ENCODE measurements at regions not wholly inside any gene's neighbourhood (a gene's known extent, or its start where the extent isn't known, plus 50 kb on each side); places are given as distances from the start of the nearest gene placed in this dataset.

DNA sequence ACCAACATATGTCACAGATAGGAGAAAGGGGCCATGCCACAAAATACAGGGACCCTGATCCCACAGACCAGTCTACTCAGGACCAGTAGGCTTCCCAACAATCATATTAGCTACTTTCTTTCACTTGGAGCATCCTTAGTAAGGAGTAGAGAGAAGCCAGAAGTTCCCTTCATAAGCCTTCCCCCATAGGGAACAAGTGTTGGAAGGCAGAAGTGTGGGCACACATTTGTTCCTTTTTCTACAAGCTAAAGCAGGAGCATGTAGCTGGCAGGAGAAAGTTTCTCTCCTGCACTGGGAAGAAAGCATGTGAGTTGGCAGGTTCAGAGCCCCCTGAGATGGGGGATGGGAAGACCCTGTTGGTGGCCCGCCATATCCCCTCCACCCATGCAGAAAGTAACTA lies 165.4 kb downstream of the KCTD12 start:
- POLR2A ChIA-PET, result no interaction called here
- H3K4me1 ChIP-seq (ENCODE audit: control insufficient read depth, extremely low read depth, insufficient read depth, low read length), result peaks cover 30% of the 10 kb centered on the region
- dilution Hi-C loops (cut with MboI; ENCODE audit: extremely low pct_ligation_motif_present, low sequenced_read_pairs) (no loop called here), intact Hi-C loops (cut with micrococcal nuclease) (loop anchor here (5.0 to 10.0 kb wide), 2 partner anchors 76 to 166 kb away; no protein-coding TSS in a partner anchor)
- no peaks in the 10 kb centered on the region for H4K20me1 ChIP-seq (replicated peaks; ENCODE audit: control insufficient read depth, extremely low read depth, insufficient read depth, low read length)
- TF ChIP-seq FOS (IDR thresholded peaks at IDR 0.05; ENCODE audit: borderline replicate concordance, insufficient read depth, low read length), result no peak
- no peak for TF ChIP-seq MYC (IDR thresholded peaks at IDR 0.05; ENCODE audit: low read depth, low read length)
- TF ChIP-seq, protein P1, sequence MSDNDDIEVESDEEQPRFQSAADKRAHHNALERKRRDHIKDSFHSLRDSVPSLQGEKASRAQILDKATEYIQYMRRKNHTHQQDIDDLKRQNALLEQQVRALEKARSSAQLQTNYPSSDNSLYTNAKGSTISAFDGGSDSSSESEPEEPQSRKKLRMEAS (IDR thresholded peaks at IDR 0.05; ENCODE audit: insufficient read depth, insufficient read length), result no peak
- TF ChIP-seq EZH2 (IDR thresholded peaks at IDR 0.05; ENCODE audit: borderline replicate concordance, low read depth, low read length, severe bottlenecking), result no peak
- no peak for TF ChIP-seq POLR2A (IDR thresholded peaks at IDR 0.05; ENCODE audit: low read depth, low read length)
- CTCF ChIA-PET, result interaction anchor here (1.0 kb wide), 1 partner anchor 102 kb away, joined by 3 read pairs; no protein-coding TSS in a partner anchor
- H3K79me2 ChIP-seq (ENCODE audit: control insufficient read depth, insufficient read depth, low read length), result no peaks in the 10 kb centered on the region
- no peak overlapping the region for H3K9ac ChIP-seq (replicated peaks; ENCODE audit: extremely low read depth, insufficient read depth, low read length)
- H3K36me3 ChIP-seq (ENCODE audit: control insufficient read depth in 2 of 2, extremely low read depth in 1 of 2, insufficient read depth in 2 of 2, low read length in 2 of 2), result no peaks in the 10 kb centered on the region
- no peak overlapping the region for H3K27ac ChIP-seq (ENCODE audit: insufficient read depth, low read depth, low read length)
- H3K9me1 ChIP-seq (replicated peaks; ENCODE audit: control insufficient read depth, extremely low read depth, insufficient read depth, low read length), result no peaks in the 10 kb centered on the region
- no peaks in the 10 kb centered on the region for H3K9me3 ChIP-seq (replicated peaks; ENCODE audit: control insufficient read depth, insufficient read depth, low read length)
- no peak for FAIRE-seq
- DNase-seq (ENCODE audit: low read depth, low spot score), result no peak
- no peak overlapping the region for H3K4me2 ChIP-seq (ENCODE audit: insufficient read depth, low read length)
- no TSS peak for BruUV-seq (replicated peaks)
- no peak overlapping the region for H3K4me3 ChIP-seq (replicated peaks in 1 of 3; ENCODE audit: insufficient read depth in 1 of 3, low read depth in 1 of 3, low read length in 3 of 3)
- no peaks in the 10 kb centered on the region for H3K27me3 ChIP-seq (ENCODE audit: control insufficient read depth in 2 of 2, insufficient read depth in 2 of 2, low read length in 2 of 2)
- no peak overlapping the region for H2AFZ ChIP-seq (ENCODE audit: low read depth, low read length)

- POLR2A ChIA-PET, result no interaction called here
- H3K4me1 ChIP-seq (ENCODE audit: control insufficient read depth, extremely low read depth, insufficient read depth, low read length), result peaks cover 26% of the 10 kb centered on the region
- no peaks in the 10 kb centered on the region for H3K9me1 ChIP-seq (replicated peaks; ENCODE audit: control insufficient read depth, extremely low read depth, insufficient read depth, low read length)
- H3K36me3 ChIP-seq (ENCODE audit: control insufficient read depth in 2 of 2, extremely low read depth in 1 of 2, insufficient read depth in 2 of 2, low read length in 2 of 2), result no peaks in the 10 kb centered on the region
- CTCF ChIA-PET, result interaction anchor here (1.0 kb wide), 1 partner anchor 103 kb away, joined by 3 read pairs; no protein-coding TSS in a partner anchor
- no peaks in the 10 kb centered on the region for H3K9me3 ChIP-seq (replicated peaks; ENCODE audit: control insufficient read depth, insufficient read depth, low read length)
- H3K27ac ChIP-seq (ENCODE audit: insufficient read depth, low read depth, low read length), result no peak overlapping the region
- TF ChIP-seq, protein P1 (IDR thresholded peaks at IDR 0.05; ENCODE audit: insufficient read depth, insufficient read length), result no peak
- TF ChIP-seq FOS (IDR thresholded peaks at IDR 0.05; ENCODE audit: borderline replicate concordance, insufficient read depth, low read length) (no peak), POLR2AphosphoS5 (IDR thresholded peaks at IDR 0.05; ENCODE audit: insufficient read depth, low read depth, low read length) (no peak), JUN (IDR thresholded peaks at IDR 0.05; ENCODE audit: borderline replicate concordance, insufficient read depth, insufficient read length, low read depth) (no peak), MYC (IDR thresholded peaks at IDR 0.05; ENCODE audit: low read depth, low read length) (no peak), EZH2 (IDR thresholded peaks at IDR 0.05; ENCODE audit: borderline replicate concordance, low read depth, low read length, severe bottlenecking) (no peak), POLR2A (IDR thresholded peaks at IDR 0.05; ENCODE audit: low read depth, low read length) (no peak), GATA2 (IDR thresholded peaks at IDR 0.05; ENCODE audit: insufficient read depth, insufficient read length, low read depth, low read length) (no peak)
- TF ChIP-seq, protein P2, sequence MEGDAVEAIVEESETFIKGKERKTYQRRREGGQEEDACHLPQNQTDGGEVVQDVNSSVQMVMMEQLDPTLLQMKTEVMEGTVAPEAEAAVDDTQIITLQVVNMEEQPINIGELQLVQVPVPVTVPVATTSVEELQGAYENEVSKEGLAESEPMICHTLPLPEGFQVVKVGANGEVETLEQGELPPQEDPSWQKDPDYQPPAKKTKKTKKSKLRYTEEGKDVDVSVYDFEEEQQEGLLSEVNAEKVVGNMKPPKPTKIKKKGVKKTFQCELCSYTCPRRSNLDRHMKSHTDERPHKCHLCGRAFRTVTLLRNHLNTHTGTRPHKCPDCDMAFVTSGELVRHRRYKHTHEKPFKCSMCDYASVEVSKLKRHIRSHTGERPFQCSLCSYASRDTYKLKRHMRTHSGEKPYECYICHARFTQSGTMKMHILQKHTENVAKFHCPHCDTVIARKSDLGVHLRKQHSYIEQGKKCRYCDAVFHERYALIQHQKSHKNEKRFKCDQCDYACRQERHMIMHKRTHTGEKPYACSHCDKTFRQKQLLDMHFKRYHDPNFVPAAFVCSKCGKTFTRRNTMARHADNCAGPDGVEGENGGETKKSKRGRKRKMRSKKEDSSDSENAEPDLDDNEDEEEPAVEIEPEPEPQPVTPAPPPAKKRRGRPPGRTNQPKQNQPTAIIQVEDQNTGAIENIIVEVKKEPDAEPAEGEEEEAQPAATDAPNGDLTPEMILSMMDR (IDR thresholded peaks at IDR 0.05; ENCODE audit: extremely low read depth in 1 of 2, insufficient read depth in 1 of 2, low read depth in 1 of 2, low read length in 2 of 2), result no peak
- no peak overlapping the region for H3K4me2 ChIP-seq (ENCODE audit: insufficient read depth, low read length)
- FAIRE-seq, result peak; percentile 12
- no peak overlapping the region for H3K4me3 ChIP-seq (replicated peaks in 1 of 3; ENCODE audit: insufficient read depth in 1 of 3, low read depth in 1 of 3, low read length in 3 of 3)
- dilution Hi-C loops (cut with MboI; ENCODE audit: extremely low pct_ligation_motif_present, low sequenced_read_pairs) (no loop called here), intact Hi-C loops (cut with micrococcal nuclease) (loop anchor here (5.0 to 10.0 kb wide), 2 partner anchors 77 to 166 kb away; no protein-coding TSS in a partner anchor)
- no peaks in the 10 kb centered on the region for H4K20me1 ChIP-seq (replicated peaks; ENCODE audit: control insufficient read depth, extremely low read depth, insufficient read depth, low read length)
- no peak for DNase-seq (ENCODE audit: low read depth, low spot score)
- no TSS peak for BruUV-seq (replicated peaks)
- no peak overlapping the region for H3K9ac ChIP-seq (replicated peaks; ENCODE audit: extremely low read depth, insufficient read depth, low read length)
- no peaks in the 10 kb centered on the region for H3K27me3 ChIP-seq (ENCODE audit: control insufficient read depth in 2 of 2, insufficient read depth in 2 of 2, low read length in 2 of 2)
- H2AFZ ChIP-seq (ENCODE audit: low read depth, low read length), result no peak overlapping the region
- no peaks in the 10 kb centered on the region for H3K79me2 ChIP-seq (ENCODE audit: control insufficient read depth, insufficient read depth, low read length)
Observed at GRCh38 chr13:76720416-76720815, 165.8 kb downstream of the KCTD12 start.

Data from endothelial cell of umbilical vein (primary cell).